ENCODE measurements at regions not wholly inside any gene's neighbourhood (a gene's known extent, or its start where the extent isn't known, plus 50 kb on each side); places are given as distances from the start of the nearest gene placed in this dataset.
"Not testable (repeated sequence)": the region's sequence is repeated elsewhere in the genome, so short reads cannot be mapped to it uniquely, and the experiment has no call there.

DNA sequence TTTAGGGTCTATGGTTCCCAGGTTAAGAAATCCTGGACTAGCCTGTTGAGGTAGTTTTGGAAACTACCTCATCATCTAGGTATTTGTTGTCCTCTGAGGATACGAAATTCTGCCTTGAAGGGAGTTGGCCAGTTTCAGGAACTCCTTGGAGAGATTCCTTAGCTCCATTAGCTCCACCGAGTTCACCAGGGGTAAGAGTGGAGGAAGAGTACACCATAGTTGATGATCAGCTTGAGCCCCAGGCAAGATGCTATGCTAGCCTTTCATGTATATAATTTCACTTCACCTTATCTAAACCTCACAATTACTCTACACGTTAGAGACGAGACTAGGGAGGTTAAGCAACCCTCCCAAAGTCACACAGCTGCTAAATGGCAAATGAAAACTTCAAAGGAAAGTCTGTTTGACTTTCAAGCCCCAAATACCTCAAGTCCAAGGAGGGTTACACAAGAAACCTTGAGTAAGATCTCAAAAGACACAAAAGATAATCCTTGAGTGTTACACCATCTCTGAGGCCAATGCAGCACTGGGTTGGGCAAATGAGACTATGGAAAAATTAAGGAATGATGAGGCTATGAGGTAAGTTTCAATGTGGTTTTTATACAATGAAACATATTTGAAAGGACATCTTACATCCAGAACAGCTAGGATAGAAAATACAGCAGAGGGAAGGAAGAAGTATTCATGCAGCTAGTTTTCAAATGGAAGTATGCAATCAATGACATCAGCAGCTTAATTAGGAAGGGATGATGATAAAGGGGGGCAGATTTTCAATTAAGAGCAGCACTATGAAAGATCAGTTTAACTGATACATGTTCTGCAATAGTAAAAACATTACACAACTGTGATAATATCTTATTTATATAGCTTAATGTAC is 97.2 kb upstream of the KRAS start:
- Histone ChIP-seq H3K36me3 (ENCODE audit: control insufficient read depth in 2 of 3, insufficient read depth in 3 of 3, low read length in 3 of 3) (no peaks in the 10 kb centered on the region), H3K4me3 (ENCODE audit: low read length in 3 of 3) (no peak overlapping the region), H3K4me1 (ENCODE audit: control insufficient read depth in 2 of 3, insufficient read depth in 2 of 3, low read depth in 1 of 3, low read length in 3 of 3) (no peaks in the 10 kb centered on the region), H3K27me3 (ENCODE audit: control insufficient read depth, insufficient read depth, low read length) (no peaks in the 10 kb centered on the region), H3K9me3 (ENCODE audit: control insufficient read depth in 2 of 3, insufficient read depth in 1 of 3, low read length in 3 of 3) (no peaks in the 10 kb centered on the region), H3K27ac (ENCODE audit: low read depth in 2 of 2, low read length in 2 of 2) (no peak overlapping the region), H3K9ac (ENCODE audit: low read length in 3 of 3) (no peak overlapping the region)
- intact Hi-C loops (cut with DNase I), result no loop called here
- FAIRE-seq (no peak), DNase-seq (no peak)
- TF ChIP-seq, protein P1, sequence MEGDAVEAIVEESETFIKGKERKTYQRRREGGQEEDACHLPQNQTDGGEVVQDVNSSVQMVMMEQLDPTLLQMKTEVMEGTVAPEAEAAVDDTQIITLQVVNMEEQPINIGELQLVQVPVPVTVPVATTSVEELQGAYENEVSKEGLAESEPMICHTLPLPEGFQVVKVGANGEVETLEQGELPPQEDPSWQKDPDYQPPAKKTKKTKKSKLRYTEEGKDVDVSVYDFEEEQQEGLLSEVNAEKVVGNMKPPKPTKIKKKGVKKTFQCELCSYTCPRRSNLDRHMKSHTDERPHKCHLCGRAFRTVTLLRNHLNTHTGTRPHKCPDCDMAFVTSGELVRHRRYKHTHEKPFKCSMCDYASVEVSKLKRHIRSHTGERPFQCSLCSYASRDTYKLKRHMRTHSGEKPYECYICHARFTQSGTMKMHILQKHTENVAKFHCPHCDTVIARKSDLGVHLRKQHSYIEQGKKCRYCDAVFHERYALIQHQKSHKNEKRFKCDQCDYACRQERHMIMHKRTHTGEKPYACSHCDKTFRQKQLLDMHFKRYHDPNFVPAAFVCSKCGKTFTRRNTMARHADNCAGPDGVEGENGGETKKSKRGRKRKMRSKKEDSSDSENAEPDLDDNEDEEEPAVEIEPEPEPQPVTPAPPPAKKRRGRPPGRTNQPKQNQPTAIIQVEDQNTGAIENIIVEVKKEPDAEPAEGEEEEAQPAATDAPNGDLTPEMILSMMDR (IDR thresholded peaks at IDR 0.05; ENCODE audit: borderline replicate concordance, extremely low read depth, insufficient read depth), result no peak

DNA sequence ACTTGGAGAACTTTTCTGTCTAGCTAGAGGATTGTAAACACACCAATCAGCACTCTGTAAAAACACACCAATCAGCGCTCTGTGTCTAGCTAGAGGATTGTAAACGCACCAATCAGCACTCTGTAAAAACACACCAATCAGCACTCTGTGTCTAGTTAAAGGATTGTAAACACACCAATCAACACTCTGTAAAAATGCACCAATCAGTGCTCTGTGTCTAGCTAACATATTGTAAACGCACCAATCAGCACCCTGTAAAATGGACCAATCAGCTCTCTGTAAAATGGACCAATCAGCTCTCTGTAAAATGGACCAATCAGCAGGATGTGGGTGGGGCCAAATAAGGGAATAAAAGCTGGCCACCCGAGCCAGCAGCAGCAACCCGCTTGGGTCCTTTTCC is 91.1 kb upstream of the KRAS start:
- H3K9me3 ChIP-seq (ENCODE audit: control insufficient read depth in 2 of 3, insufficient read depth in 1 of 3, low read length in 3 of 3); H3K27me3 ChIP-seq (ENCODE audit: control insufficient read depth, insufficient read depth, low read length); intact Hi-C loops (cut with DNase I); H3K27ac ChIP-seq (ENCODE audit: low read depth in 2 of 2, low read length in 2 of 2); FAIRE-seq; H3K4me1 ChIP-seq (ENCODE audit: control insufficient read depth in 2 of 3, insufficient read depth in 2 of 3, low read depth in 1 of 3, low read length in 3 of 3); H3K36me3 ChIP-seq (ENCODE audit: control insufficient read depth in 2 of 3, insufficient read depth in 3 of 3, low read length in 3 of 3); H3K4me3 ChIP-seq (ENCODE audit: low read length in 3 of 3); DNase-seq; H3K9ac ChIP-seq (ENCODE audit: low read length in 3 of 3): not testable (repeated sequence)

DNA sequence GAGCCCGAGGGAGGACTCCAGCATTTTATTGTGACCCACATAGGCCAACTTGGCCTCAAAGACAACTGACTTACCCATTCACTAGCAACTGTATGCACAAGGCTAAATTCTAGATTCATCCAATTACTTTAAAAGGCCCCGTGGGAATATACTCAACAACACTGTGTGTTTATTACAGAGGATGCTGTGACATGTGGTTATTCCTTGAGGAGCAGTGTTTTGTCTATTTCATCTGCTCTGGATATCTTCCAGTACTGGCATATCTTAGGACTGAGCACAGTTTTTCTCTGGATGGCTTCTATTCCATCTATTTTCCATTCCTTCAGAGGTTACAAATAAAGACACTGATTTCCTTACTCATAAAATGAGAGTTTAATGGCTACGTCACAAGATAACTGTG is 87.2 kb upstream of the KRAS start:
- DNase-seq (no peak), FAIRE-seq (no peak)
- Histone ChIP-seq H3K27ac (ENCODE audit: low read depth in 2 of 2, low read length in 2 of 2) (no peak overlapping the region), H3K36me3 (ENCODE audit: control insufficient read depth in 2 of 3, insufficient read depth in 3 of 3, low read length in 3 of 3) (no peaks in the 10 kb centered on the region), H3K9me3 (ENCODE audit: control insufficient read depth in 2 of 3, insufficient read depth in 1 of 3, low read length in 3 of 3) (no peaks in the 10 kb centered on the region), H3K4me1 (ENCODE audit: control insufficient read depth in 2 of 3, insufficient read depth in 2 of 3, low read depth in 1 of 3, low read length in 3 of 3) (no peaks in the 10 kb centered on the region), H3K4me3 (ENCODE audit: low read length in 3 of 3) (no peak overlapping the region), H3K27me3 (ENCODE audit: control insufficient read depth, insufficient read depth, low read length) (no peaks in the 10 kb centered on the region), H3K9ac (ENCODE audit: low read length in 3 of 3) (no peak overlapping the region)
- intact Hi-C loops (cut with DNase I), result no loop called here
- TF ChIP-seq, protein P1 (IDR thresholded peaks at IDR 0.05; ENCODE audit: borderline replicate concordance, extremely low read depth, insufficient read depth), result no peak

DNA sequence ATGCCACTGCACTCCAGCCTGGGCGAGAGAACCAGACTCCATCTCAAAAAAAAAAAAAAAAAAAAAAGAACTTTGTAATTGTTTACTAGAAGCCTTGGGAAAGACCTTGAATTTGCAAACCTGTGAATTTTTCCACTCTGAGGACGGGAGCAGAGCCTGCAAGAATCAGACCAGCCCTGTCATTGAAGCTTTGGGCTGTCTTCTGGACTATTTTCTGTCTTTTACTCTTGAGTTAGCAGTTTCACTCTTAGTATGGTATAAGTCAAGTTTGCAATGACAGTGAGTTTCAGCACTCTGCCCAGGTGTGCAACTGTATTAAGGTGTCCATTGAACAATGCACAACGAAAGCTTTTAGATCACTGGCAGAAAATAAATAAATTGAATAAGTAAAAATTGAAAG is 81.4 kb upstream of the KRAS start:
- Histone ChIP-seq H3K9me3 (ENCODE audit: control insufficient read depth in 2 of 3, insufficient read depth in 1 of 3, low read length in 3 of 3) (no peaks in the 10 kb centered on the region), H3K9ac (ENCODE audit: low read length in 3 of 3) (no peak overlapping the region), H3K36me3 (ENCODE audit: control insufficient read depth in 2 of 3, insufficient read depth in 3 of 3, low read length in 3 of 3) (no peaks in the 10 kb centered on the region), H3K4me3 (ENCODE audit: low read length in 3 of 3) (no peak overlapping the region), H3K27ac (ENCODE audit: low read depth in 2 of 2, low read length in 2 of 2) (no peak overlapping the region), H3K27me3 (ENCODE audit: control insufficient read depth, insufficient read depth, low read length) (no peaks in the 10 kb centered on the region), H3K4me1 (ENCODE audit: control insufficient read depth in 2 of 3, insufficient read depth in 2 of 3, low read depth in 1 of 3, low read length in 3 of 3) (no peaks in the 10 kb centered on the region)
- FAIRE-seq (no peak), DNase-seq (no peak)
- intact Hi-C loops (cut with DNase I), result no loop called here
- TF ChIP-seq, protein P1 (IDR thresholded peaks at IDR 0.05; ENCODE audit: borderline replicate concordance, extremely low read depth, insufficient read depth), result no peak
